Mesothelial cell of epicardium (in vitro differentiated cells): ENCODE measurements at regions not wholly inside any gene's neighbourhood (a gene's known extent, or its start where the extent isn't known, plus 50 kb on each side); places are given as distances from the start of the nearest gene placed in this dataset.

Experiments
- DNase-seq, 2 experiments: peaks; one replicate each; pipeline ENCODE4 v3.0.0; 2021; ENCODE audit warnings: low spot score in 2 of 2; ENCODE audit not compliant: unreplicated experiment in 2 of 2
- H3K27ac Mint-ChIP-seq: 2 replicates; pipeline ENCODE4 v1.8.0; 2021; ENCODE audit warnings: mixed read lengths
- H3K27me3 Mint-ChIP-seq: 2 replicates; pipeline ENCODE4 v1.8.0; 2021; ENCODE audit warnings: low read depth, mixed read lengths
- H3K36me3 Mint-ChIP-seq: 2 replicates; pipeline ENCODE4 v1.8.0; 2021; ENCODE audit warnings: mixed read lengths
- H3K4me1 Mint-ChIP-seq: 2 replicates; pipeline ENCODE4 v1.8.0; 2021; ENCODE audit warnings: mixed read lengths
- H3K4me3 Mint-ChIP-seq: 2 replicates; pipeline ENCODE4 v1.8.0; 2021; ENCODE audit warnings: mild to moderate bottlenecking, moderate library complexity, mixed read lengths
- H3K9me3 Mint-ChIP-seq: 2 replicates; pipeline ENCODE4 v1.8.0; 2021; ENCODE audit warnings: mixed read lengths
- CTCF ChIP-seq: fragments of 200-600 bp; sonication (generic); IDR thresholded peaks from one replicate; pipeline ENCODE4 v1.5.0; 2021; ENCODE audit warnings: antibody characterized with exemption; ENCODE audit not compliant: unreplicated experiment

GRCh38 chr20:60096166-60096565 is 137.9 kb downstream of the CDH26 start:
- no peaks in the 10 kb centered on the region for H3K36me3 Mint-ChIP-seq
- no peak for TF ChIP-seq CTCF
- H3K27ac Mint-ChIP-seq = no peak overlapping the region
- peaks cover 2% of the 10 kb centered on the region for H3K27me3 Mint-ChIP-seq
- H3K9me3 Mint-ChIP-seq = peaks cover 43% of the 10 kb centered on the region
- no peak overlapping the region for H3K4me3 Mint-ChIP-seq
- no peak for DNase-seq
- no peaks in the 10 kb centered on the region for H3K4me1 Mint-ChIP-seq

- no peak overlapping the region for H3K4me3 Mint-ChIP-seq
- H3K27ac Mint-ChIP-seq = no peak overlapping the region
These were observed 139.1 kb downstream of the CDH26 start for GRCh38 chr20:60097285-60097684.

GRCh38 chr20:60100780-60101179 is 142.6 kb downstream of the CDH26 start:
- H3K27ac Mint-ChIP-seq = no peak overlapping the region
- TF ChIP-seq CTCF = no peak
- peaks cover 2% of the 10 kb centered on the region for H3K4me1 Mint-ChIP-seq
- H3K9me3 Mint-ChIP-seq = peaks cover 19% of the 10 kb centered on the region
- no peaks in the 10 kb centered on the region for H3K36me3 Mint-ChIP-seq
- no peak overlapping the region for H3K4me3 Mint-ChIP-seq
- no peak for DNase-seq
- peaks cover 5% of the 10 kb centered on the region for H3K27me3 Mint-ChIP-seq

More at GRCh38 chr20:60097285-60097684, 139.1 kb downstream of the CDH26 start:
- no peak for TF ChIP-seq CTCF
- peaks cover 5% of the 10 kb centered on the region for H3K27me3 Mint-ChIP-seq
- DNase-seq = no peak
- no peaks in the 10 kb centered on the region for H3K4me1 Mint-ChIP-seq
- H3K36me3 Mint-ChIP-seq = no peaks in the 10 kb centered on the region
- peaks cover 36% of the 10 kb centered on the region for H3K9me3 Mint-ChIP-seq

GRCh38 chr20:60101201-60101890 is 143.1 kb downstream of the CDH26 start:
- Mint-ChIP-seq H3K36me3 (no peaks in the 10 kb centered on the region), H3K27ac (no peak overlapping the region), H3K9me3 (peaks cover 19% of the 10 kb centered on the region), H3K4me3 (no peak overlapping the region), H3K27me3 (peaks cover 5% of the 10 kb centered on the region), H3K4me1 (peaks cover 2% of the 10 kb centered on the region)
- no peak for TF ChIP-seq CTCF
- no peak for DNase-seq

- Mint-ChIP-seq H3K27ac (no peak overlapping the region), H3K27me3 (peaks cover 5% of the 10 kb centered on the region), H3K4me1 (peaks cover 2% of the 10 kb centered on the region), H3K36me3 (no peaks in the 10 kb centered on the region), H3K9me3 (peaks cover 16% of the 10 kb centered on the region), H3K4me3 (no peak overlapping the region)
- DNase-seq = no peak
- no peak for TF ChIP-seq CTCF
These were observed 143.7 kb downstream of the CDH26 start for GRCh38 chr20:60101891-60102281.
